ENCODE measurements at regions not wholly inside any gene's neighbourhood (a gene's known extent, or its start where the extent isn't known, plus 50 kb on each side); places are given as distances from the start of the nearest gene placed in this dataset.

DNA sequence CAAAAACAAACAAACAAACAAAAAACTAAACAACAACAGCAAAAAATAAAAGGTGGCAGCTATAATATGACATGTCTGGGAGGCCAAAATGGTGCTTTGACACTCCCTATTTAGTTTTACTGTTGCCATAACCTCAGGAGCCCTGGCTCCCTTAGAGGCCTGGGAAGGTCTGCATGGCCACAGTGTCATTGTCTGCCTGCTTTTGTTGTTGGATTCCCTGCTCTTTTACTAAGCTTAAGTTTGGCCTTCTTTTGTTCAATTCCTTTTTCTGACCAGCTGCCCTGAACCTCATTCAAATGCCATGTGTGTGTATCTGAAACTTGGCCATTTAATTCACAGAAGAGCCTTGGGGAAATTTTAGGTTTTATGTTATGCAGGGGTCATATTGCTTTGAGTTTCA, 458.2 kb downstream of the TMEM232 start:
- TF ChIP-seq FOS (IDR thresholded peaks at IDR 0.05; ENCODE audit: low read depth, low read length) (no peak), MAFK (IDR thresholded peaks at IDR 0.05; ENCODE audit: low read depth, low read length) (no peak), POLR2A (IDR thresholded peaks at IDR 0.05; ENCODE audit: low read depth, low read length) (no peak)
- TF ChIP-seq, protein P1, sequence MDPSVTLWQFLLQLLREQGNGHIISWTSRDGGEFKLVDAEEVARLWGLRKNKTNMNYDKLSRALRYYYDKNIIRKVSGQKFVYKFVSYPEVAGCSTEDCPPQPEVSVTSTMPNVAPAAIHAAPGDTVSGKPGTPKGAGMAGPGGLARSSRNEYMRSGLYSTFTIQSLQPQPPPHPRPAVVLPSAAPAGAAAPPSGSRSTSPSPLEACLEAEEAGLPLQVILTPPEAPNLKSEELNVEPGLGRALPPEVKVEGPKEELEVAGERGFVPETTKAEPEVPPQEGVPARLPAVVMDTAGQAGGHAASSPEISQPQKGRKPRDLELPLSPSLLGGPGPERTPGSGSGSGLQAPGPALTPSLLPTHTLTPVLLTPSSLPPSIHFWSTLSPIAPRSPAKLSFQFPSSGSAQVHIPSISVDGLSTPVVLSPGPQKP (IDR thresholded peaks at IDR 0.05; ENCODE audit: borderline replicate concordance, low read depth, low read length) = no peak
- TF ChIP-seq, protein P2, sequence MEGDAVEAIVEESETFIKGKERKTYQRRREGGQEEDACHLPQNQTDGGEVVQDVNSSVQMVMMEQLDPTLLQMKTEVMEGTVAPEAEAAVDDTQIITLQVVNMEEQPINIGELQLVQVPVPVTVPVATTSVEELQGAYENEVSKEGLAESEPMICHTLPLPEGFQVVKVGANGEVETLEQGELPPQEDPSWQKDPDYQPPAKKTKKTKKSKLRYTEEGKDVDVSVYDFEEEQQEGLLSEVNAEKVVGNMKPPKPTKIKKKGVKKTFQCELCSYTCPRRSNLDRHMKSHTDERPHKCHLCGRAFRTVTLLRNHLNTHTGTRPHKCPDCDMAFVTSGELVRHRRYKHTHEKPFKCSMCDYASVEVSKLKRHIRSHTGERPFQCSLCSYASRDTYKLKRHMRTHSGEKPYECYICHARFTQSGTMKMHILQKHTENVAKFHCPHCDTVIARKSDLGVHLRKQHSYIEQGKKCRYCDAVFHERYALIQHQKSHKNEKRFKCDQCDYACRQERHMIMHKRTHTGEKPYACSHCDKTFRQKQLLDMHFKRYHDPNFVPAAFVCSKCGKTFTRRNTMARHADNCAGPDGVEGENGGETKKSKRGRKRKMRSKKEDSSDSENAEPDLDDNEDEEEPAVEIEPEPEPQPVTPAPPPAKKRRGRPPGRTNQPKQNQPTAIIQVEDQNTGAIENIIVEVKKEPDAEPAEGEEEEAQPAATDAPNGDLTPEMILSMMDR (conservative IDR thresholded peaks at IDR 0.05; ENCODE audit: low read depth, low read length) = no peak

All from IMR-90 (cell line).